Nephron (organoid): ENCODE measurements at regions not wholly inside any gene's neighbourhood (a gene's known extent, or its start where the extent isn't known, plus 50 kb on each side); places are given as distances from the start of the nearest gene placed in this dataset.

Source experiments
- H3K27ac Mint-ChIP-seq, 3 experiments: 2 replicates each; pipeline ENCODE4 v1.8.0; 2020; ENCODE audit warnings: mixed read lengths in 3 of 3, mild to moderate bottlenecking in 2 of 3, moderate library complexity in 1 of 3
- H3K27me3 Mint-ChIP-seq: 2 replicates; pipeline ENCODE4 v1.8.0; 2021; ENCODE audit warnings: low read depth, mild to moderate bottlenecking, moderate library complexity, mixed read lengths
- H3K36me3 Mint-ChIP-seq: 2 replicates; pipeline ENCODE4 v1.8.0; 2020; ENCODE audit warnings: low read depth, mixed read lengths
- H3K4me1 Mint-ChIP-seq: 2 replicates; pipeline ENCODE4 v1.8.0; 2020; ENCODE audit warnings: mixed read lengths
- H3K4me3 Mint-ChIP-seq, 3 experiments: 2 replicates each; pipeline ENCODE4 v1.8.0; 2020; ENCODE audit warnings: mild to moderate bottlenecking in 3 of 3, mixed read lengths in 3 of 3, moderate library complexity in 2 of 3
- H3K9me3 Mint-ChIP-seq: 2 replicates; pipeline ENCODE4 v1.8.0; 2020; ENCODE audit warnings: mixed read lengths
- TF ChIP-seq, protein P1 (sequence below), 3 experiments: fragments of 200-600 bp; sonication (generic); IDR thresholded peaks; one replicate each; pipeline ENCODE4 v1.5.0; 2021; ENCODE audit warnings: antibody characterized with exemption in 3 of 3; ENCODE audit not compliant: unreplicated experiment in 3 of 3

DNA sequence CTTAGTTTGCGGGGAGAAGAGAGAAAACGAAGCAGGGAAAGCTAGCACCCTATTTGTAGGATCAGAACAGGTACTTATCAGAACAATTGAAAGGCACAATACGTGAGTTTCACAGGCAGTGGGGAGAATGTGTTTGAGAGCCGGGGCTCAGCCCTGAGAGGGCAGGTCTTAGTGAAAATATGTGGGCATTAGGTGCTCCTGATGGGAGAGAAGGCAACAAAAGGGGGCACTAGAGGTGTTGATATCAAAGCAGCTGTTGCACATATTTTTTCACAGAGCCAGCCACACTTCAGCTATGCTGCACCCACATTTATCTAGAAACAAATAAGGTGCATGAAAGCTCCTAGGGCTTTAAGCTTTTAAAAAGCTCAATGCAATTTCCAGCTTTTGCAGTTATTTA is 99.7 kb upstream of the MAN2A1 start:
- TF ChIP-seq, protein P1, sequence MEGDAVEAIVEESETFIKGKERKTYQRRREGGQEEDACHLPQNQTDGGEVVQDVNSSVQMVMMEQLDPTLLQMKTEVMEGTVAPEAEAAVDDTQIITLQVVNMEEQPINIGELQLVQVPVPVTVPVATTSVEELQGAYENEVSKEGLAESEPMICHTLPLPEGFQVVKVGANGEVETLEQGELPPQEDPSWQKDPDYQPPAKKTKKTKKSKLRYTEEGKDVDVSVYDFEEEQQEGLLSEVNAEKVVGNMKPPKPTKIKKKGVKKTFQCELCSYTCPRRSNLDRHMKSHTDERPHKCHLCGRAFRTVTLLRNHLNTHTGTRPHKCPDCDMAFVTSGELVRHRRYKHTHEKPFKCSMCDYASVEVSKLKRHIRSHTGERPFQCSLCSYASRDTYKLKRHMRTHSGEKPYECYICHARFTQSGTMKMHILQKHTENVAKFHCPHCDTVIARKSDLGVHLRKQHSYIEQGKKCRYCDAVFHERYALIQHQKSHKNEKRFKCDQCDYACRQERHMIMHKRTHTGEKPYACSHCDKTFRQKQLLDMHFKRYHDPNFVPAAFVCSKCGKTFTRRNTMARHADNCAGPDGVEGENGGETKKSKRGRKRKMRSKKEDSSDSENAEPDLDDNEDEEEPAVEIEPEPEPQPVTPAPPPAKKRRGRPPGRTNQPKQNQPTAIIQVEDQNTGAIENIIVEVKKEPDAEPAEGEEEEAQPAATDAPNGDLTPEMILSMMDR (IDR thresholded peaks at IDR 0.05; ENCODE audit: unreplicated experiment in 3 of 3) = no peak
- Mint-ChIP-seq H3K27ac (no peak overlapping the region), H3K9me3 (peaks cover 3% of the 10 kb centered on the region), H3K27me3 (no peaks in the 10 kb centered on the region), H3K4me3 (no peak overlapping the region), H3K36me3 (no peaks in the 10 kb centered on the region), H3K4me1 (no peaks in the 10 kb centered on the region)

DNA sequence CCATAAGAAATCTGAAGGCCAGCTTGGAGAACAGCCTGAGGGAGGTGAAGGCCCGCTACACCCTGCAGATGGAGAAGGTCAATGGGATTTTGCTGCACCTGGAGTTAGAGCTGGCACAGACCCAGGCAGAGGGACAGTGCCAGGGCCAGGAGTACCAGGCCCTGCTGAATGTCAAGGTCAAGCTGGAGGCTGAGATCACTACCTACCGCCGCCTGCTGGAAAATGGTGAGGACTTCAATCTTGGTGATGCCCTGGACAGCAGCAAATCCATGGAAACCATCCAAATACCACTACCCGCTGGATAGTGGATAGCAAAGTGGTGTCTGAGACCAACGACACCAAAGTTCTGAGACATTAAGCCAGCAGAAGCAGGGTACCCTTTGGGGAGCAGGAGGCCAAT is 100.5 kb upstream of the MAN2A1 start:
- Mint-ChIP-seq H3K9me3 (peaks cover 3% of the 10 kb centered on the region), H3K27me3 (no peaks in the 10 kb centered on the region), H3K27ac (no peak overlapping the region), H3K36me3 (no peaks in the 10 kb centered on the region), H3K4me1 (no peaks in the 10 kb centered on the region), H3K4me3 (no peak overlapping the region)
- TF ChIP-seq, protein P1 (IDR thresholded peaks at IDR 0.05; ENCODE audit: unreplicated experiment in 3 of 3) = no peak

DNA sequence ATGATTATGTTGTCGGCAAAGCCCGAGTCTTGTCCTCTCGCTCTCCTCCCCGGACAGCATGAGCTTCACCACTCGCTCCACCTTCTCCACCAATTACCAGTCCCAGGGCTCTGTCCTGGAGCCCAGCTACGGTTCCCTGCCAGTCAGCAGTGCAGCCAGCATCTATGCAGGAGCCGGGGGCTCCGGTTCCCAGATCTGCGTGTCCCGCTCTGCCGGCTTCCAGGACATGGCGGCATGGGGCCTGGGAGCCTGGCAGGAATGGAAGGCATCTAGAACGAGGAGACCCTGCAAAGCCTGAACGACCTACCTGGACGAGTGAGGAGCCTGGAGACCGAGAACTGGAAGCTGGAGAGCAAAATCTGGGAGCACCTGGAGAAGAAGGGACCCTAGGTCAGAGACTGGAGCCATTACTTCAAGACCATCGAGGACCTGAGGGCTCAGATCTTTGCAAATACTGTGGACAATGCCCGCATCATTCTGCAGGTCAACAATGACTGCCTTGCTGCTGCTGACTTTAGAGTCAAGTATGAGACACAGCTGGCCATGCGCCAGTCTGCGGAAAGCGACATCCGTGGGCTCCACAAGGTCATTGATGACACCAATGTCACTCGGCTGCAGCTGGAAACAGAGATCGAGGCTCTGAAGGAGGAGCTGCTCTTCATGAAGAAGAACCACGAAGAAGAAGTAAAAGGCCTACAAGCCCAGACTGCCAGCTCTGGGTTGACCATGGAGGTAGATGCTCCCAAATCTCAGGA is 101.3 kb upstream of the MAN2A1 start:
- no peak overlapping the region for H3K27ac Mint-ChIP-seq
- no peaks in the 10 kb centered on the region for H3K36me3 Mint-ChIP-seq
- no peaks in the 10 kb centered on the region for H3K27me3 Mint-ChIP-seq
- no peaks in the 10 kb centered on the region for H3K4me1 Mint-ChIP-seq
- peaks cover 3% of the 10 kb centered on the region for H3K9me3 Mint-ChIP-seq
- TF ChIP-seq, protein P1 (IDR thresholded peaks at IDR 0.05; ENCODE audit: unreplicated experiment in 3 of 3) = no peak
- no peak overlapping the region for H3K4me3 Mint-ChIP-seq

DNA sequence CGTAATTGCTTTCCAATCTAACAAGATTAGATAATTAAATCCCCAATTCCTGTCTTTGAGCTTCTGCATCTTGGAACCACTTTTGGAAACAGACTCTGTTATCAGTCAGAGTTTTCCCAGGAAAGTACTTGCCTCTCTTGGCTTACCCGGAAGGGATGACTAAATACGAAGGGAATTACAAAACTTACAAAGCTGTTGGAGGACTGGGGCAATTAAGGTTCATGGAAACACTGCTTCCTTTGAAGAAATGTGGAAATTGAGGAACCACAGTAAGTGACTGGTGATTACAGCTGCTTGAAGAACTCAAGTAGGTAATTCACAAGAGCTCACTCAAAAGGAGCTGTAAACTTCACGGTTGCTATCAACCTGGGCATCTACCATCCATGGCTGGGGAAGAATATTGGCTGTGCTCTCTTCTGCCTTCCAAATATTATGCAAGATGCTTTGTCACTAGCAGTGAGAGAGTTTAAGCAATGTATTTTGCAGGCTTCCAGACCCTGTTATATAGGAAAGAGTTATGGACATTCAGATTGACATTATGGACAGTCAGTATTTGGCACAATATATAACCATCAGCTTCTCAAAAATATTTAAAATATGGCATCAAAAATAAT is 104.6 kb upstream of the MAN2A1 start:
- no peaks in the 10 kb centered on the region for H3K4me1 Mint-ChIP-seq
- no peak overlapping the region for H3K4me3 Mint-ChIP-seq
- H3K36me3 Mint-ChIP-seq = no peaks in the 10 kb centered on the region
- peaks cover 3% of the 10 kb centered on the region for H3K9me3 Mint-ChIP-seq
- no peaks in the 10 kb centered on the region for H3K27me3 Mint-ChIP-seq
- H3K27ac Mint-ChIP-seq = no peak overlapping the region
- TF ChIP-seq, protein P1 (IDR thresholded peaks at IDR 0.05; ENCODE audit: unreplicated experiment in 3 of 3) = no peak

DNA sequence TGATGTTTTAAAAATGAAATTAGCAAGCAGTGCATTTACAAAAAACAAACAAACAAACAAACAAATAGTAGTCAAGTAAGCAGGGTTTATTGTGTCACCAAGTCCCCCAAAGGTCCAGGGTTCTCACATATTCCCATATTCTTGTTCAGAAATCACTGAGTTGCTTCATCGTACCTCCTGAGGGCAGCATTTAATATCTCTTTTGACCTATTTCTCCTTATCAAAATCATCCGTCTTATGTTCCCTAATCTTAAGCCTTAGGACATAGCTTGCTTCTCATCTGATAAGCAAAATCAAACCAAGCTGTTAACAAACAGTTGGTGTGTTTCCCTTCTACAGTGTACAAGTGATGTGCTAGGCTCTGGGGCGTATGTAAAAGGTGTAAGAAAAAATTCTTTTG is 109.5 kb upstream of the MAN2A1 start:
- Mint-ChIP-seq H3K4me1 (no peaks in the 10 kb centered on the region), H3K4me3 (no peak overlapping the region), H3K9me3 (peaks cover 5% of the 10 kb centered on the region), H3K27ac (no peak overlapping the region), H3K27me3 (no peaks in the 10 kb centered on the region), H3K36me3 (no peaks in the 10 kb centered on the region)
- TF ChIP-seq, protein P1 (IDR thresholded peaks at IDR 0.05; ENCODE audit: unreplicated experiment in 3 of 3) = no peak

DNA sequence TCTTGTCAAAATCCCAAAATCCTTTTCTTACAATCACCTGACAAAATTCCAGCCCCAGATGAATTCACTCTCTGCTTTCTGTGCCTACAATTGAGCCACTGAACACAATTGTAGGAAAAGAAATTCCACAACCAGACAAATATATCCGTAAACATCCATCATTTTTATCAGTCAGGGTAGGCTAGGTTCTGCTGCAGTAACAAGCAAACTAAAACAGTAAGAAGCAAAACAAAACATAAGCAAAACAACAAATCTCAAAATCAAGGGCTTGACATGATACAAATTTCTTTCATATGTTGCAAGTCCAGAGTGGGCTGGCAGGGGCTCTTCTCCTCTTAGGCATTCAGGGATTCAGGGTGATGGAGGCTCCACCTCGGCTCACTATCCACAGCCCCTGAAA is 114.2 kb upstream of the MAN2A1 start:
- peaks cover 5% of the 10 kb centered on the region for H3K9me3 Mint-ChIP-seq
- H3K36me3 Mint-ChIP-seq = no peaks in the 10 kb centered on the region
- TF ChIP-seq, protein P1 (IDR thresholded peaks at IDR 0.05; ENCODE audit: unreplicated experiment in 3 of 3) = no peak
- H3K27ac Mint-ChIP-seq = no peak overlapping the region
- H3K4me1 Mint-ChIP-seq = no peaks in the 10 kb centered on the region
- no peaks in the 10 kb centered on the region for H3K27me3 Mint-ChIP-seq
- no peak overlapping the region for H3K4me3 Mint-ChIP-seq
